ENCODE measurements at regions not wholly inside any gene's neighbourhood (a gene's known extent, or its start where the extent isn't known, plus 50 kb on each side); places are given as distances from the start of the nearest gene placed in this dataset.
A peak's percentile ranks its signal among the peaks of the same experiment; 100 is the strongest.

- Mint-ChIP-seq H3K4me3 (no peak overlapping the region), H3K4me1 (no peaks in the 10 kb centered on the region), H3K36me3 (no peaks in the 10 kb centered on the region), H3K9me3 (peaks cover 7 to 32% (median 14%) of the 10 kb centered on the region in 7 donors), H3K27me3 (ENCODE audit: low read depth in 3 of 3) (peaks cover 0 to 2% (median 2%) of the 10 kb centered on the region in 3 donors), H3K27ac (peak overlapping the region in 2 of 7 donors; percentile 31 to 64)
- H3K4me1 ChIP-seq (ENCODE audit: control insufficient read depth in 1 of 2, insufficient read depth in 2 of 2, low read length in 2 of 2) = no peaks in the 10 kb centered on the region
- no peak overlapping the region for H3K4me3 ChIP-seq (replicated peaks in 1 of 3; ENCODE audit: low read depth in 2 of 3, low read length in 3 of 3)
- H3K9ac ChIP-seq (ENCODE audit: insufficient read depth, low read length, poor library complexity, severe bottlenecking) = no peak overlapping the region
- H3K36me3 ChIP-seq (replicated peaks in 1 of 2; ENCODE audit: control insufficient read depth in 1 of 2, insufficient read depth in 2 of 2, low read length in 2 of 2) = no peaks in the 10 kb centered on the region
- intact Hi-C loops (cut with micrococcal nuclease) = no loop called here
- no peaks in the 10 kb centered on the region for H3K27me3 ChIP-seq (ENCODE audit: control insufficient read depth in 2 of 2, insufficient read depth in 2 of 2, low read length in 2 of 2)
- no peak overlapping the region for H3K27ac ChIP-seq (ENCODE audit: low read depth in 1 of 2, low read length in 2 of 2)
- TF ChIP-seq, protein P1, sequence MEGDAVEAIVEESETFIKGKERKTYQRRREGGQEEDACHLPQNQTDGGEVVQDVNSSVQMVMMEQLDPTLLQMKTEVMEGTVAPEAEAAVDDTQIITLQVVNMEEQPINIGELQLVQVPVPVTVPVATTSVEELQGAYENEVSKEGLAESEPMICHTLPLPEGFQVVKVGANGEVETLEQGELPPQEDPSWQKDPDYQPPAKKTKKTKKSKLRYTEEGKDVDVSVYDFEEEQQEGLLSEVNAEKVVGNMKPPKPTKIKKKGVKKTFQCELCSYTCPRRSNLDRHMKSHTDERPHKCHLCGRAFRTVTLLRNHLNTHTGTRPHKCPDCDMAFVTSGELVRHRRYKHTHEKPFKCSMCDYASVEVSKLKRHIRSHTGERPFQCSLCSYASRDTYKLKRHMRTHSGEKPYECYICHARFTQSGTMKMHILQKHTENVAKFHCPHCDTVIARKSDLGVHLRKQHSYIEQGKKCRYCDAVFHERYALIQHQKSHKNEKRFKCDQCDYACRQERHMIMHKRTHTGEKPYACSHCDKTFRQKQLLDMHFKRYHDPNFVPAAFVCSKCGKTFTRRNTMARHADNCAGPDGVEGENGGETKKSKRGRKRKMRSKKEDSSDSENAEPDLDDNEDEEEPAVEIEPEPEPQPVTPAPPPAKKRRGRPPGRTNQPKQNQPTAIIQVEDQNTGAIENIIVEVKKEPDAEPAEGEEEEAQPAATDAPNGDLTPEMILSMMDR (IDR thresholded peaks at IDR 0.05) = no peak
- WGBS (ENCODE audit: insufficient coverage) = 96% methylated on average over 5 of the region's 8 CpGs
- H2AFZ ChIP-seq (ENCODE audit: insufficient read depth, low read depth, low read length, poor library complexity, severe bottlenecking) = no peak overlapping the region
- no peak for DNase-seq
- no peaks in the 10 kb centered on the region for H4K20me1 ChIP-seq (ENCODE audit: insufficient read depth, low read length)
- peaks cover 30 to 39% of the 10 kb centered on the region in 2 donors for H3K9me3 ChIP-seq (replicated peaks in 1 of 2; ENCODE audit: control insufficient read depth in 1 of 2, insufficient read depth in 1 of 2, low read length in 2 of 2)
- no peaks in the 10 kb centered on the region for H3K79me2 ChIP-seq (ENCODE audit: insufficient read depth, low read length)
- no peak overlapping the region for H3K4me2 ChIP-seq (replicated peaks; ENCODE audit: extremely low read depth, low read length, poor library complexity, severe bottlenecking)
Measured at GRCh38 chr7:153433223-153433622, 619.0 kb upstream of the DPP6 start.

- no peaks in the 10 kb centered on the region for H3K79me2 ChIP-seq (ENCODE audit: insufficient read depth, low read length)
- no peaks in the 10 kb centered on the region for H3K27me3 ChIP-seq (ENCODE audit: control insufficient read depth in 2 of 2, insufficient read depth in 2 of 2, low read length in 2 of 2)
- Mint-ChIP-seq H3K9me3 (peaks cover 0 to 32% (median 9%) of the 10 kb centered on the region in 7 donors), H3K4me3 (no peak overlapping the region), H3K36me3 (no peaks in the 10 kb centered on the region), H3K27ac (no peak overlapping the region), H3K27me3 (ENCODE audit: low read depth in 3 of 3) (peaks cover 0 to 2% (median 0%) of the 10 kb centered on the region in 3 donors), H3K4me1 (no peaks in the 10 kb centered on the region)
- H3K9me3 ChIP-seq (replicated peaks in 1 of 2; ENCODE audit: control insufficient read depth in 1 of 2, insufficient read depth in 1 of 2, low read length in 2 of 2) = peaks cover 38 to 46% of the 10 kb centered on the region in 2 donors
- no peaks in the 10 kb centered on the region for H3K4me1 ChIP-seq (ENCODE audit: control insufficient read depth in 1 of 2, insufficient read depth in 2 of 2, low read length in 2 of 2)
- no peaks in the 10 kb centered on the region for H3K36me3 ChIP-seq (replicated peaks in 1 of 2; ENCODE audit: control insufficient read depth in 1 of 2, insufficient read depth in 2 of 2, low read length in 2 of 2)
- H3K4me2 ChIP-seq (replicated peaks; ENCODE audit: extremely low read depth, low read length, poor library complexity, severe bottlenecking) = no peak overlapping the region
- no peak overlapping the region for H3K9ac ChIP-seq (ENCODE audit: insufficient read depth, low read length, poor library complexity, severe bottlenecking)
- H3K4me3 ChIP-seq (replicated peaks in 1 of 3; ENCODE audit: low read depth in 2 of 3, low read length in 3 of 3) = no peak overlapping the region
- no peak overlapping the region for H2AFZ ChIP-seq (ENCODE audit: insufficient read depth, low read depth, low read length, poor library complexity, severe bottlenecking)
- TF ChIP-seq, protein P1 (IDR thresholded peaks at IDR 0.05) = no peak
- no peaks in the 10 kb centered on the region for H4K20me1 ChIP-seq (ENCODE audit: insufficient read depth, low read length)
- no peak for DNase-seq
- intact Hi-C loops (cut with micrococcal nuclease) = no loop called here
- 63% methylated on average over 3 of the region's 5 CpGs for WGBS (ENCODE audit: insufficient coverage)
- no peak overlapping the region for H3K27ac ChIP-seq (ENCODE audit: low read depth in 1 of 2, low read length in 2 of 2)
Measured at GRCh38 chr7:153440715-153441114, 611.5 kb upstream of the DPP6 start.

All from CD14-positive monocyte (primary cell).